ENCODE measurements at regions not wholly inside any gene's neighbourhood (a gene's known extent, or its start where the extent isn't known, plus 50 kb on each side); places are given as distances from the start of the nearest gene placed in this dataset.
"Not testable (repeated sequence)": the region's sequence is repeated elsewhere in the genome, so short reads cannot be mapped to it uniquely, and the experiment has no call there.

- ChIA-PET POLR2A (no interaction called here), CTCF (no interaction called here)
Observed at GRCh38 chr14:40010961-40011360, 578.7 kb upstream of the FBXO33 start.

DNA sequence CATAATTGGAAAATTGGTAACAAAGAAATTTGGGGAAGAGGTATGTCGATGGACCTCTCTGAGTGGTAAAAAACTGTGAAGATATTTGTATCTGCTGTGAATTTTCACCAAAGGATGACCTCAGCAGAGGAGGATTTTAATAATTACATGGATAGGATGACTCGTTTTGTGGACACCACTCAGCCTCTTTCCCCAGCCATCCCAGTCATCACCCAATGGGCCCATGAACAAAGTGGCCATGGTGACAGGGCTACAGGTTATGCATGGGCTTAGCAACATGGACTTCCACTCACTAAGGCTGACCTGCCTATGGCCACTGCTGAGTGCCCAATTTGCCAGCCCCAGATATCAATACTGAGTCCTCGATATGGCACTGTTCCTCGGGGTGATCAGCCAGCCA lies 577.5 kb upstream of the FBXO33 start:
- ATAC-seq: no peak
- no peak overlapping the region for H3K4me3 Mint-ChIP-seq
- POLR2A ChIA-PET: no interaction called here
- H3K9me3 Mint-ChIP-seq: peaks cover 4% of the 10 kb centered on the region
- CTCF ChIA-PET: no interaction called here
- H3K27ac Mint-ChIP-seq: no peak overlapping the region
- intact Hi-C loops (cut with micrococcal nuclease): no loop called here
- no peaks in the 10 kb centered on the region for H3K27me3 Mint-ChIP-seq
- H3K4me1 Mint-ChIP-seq (ENCODE audit: low read depth): no peaks in the 10 kb centered on the region
- DNase-seq: no peak
- TF ChIP-seq, protein P1, sequence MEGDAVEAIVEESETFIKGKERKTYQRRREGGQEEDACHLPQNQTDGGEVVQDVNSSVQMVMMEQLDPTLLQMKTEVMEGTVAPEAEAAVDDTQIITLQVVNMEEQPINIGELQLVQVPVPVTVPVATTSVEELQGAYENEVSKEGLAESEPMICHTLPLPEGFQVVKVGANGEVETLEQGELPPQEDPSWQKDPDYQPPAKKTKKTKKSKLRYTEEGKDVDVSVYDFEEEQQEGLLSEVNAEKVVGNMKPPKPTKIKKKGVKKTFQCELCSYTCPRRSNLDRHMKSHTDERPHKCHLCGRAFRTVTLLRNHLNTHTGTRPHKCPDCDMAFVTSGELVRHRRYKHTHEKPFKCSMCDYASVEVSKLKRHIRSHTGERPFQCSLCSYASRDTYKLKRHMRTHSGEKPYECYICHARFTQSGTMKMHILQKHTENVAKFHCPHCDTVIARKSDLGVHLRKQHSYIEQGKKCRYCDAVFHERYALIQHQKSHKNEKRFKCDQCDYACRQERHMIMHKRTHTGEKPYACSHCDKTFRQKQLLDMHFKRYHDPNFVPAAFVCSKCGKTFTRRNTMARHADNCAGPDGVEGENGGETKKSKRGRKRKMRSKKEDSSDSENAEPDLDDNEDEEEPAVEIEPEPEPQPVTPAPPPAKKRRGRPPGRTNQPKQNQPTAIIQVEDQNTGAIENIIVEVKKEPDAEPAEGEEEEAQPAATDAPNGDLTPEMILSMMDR (IDR thresholded peaks at IDR 0.05): no peak
- H3K36me3 Mint-ChIP-seq (ENCODE audit: low read depth): no peaks in the 10 kb centered on the region

More at GRCh38 chr14:40010961-40011360, 578.7 kb upstream of the FBXO33 start:
- TF ChIP-seq, protein P1 (IDR thresholded peaks at IDR 0.05): no peak
- ATAC-seq: no peak
- intact Hi-C loops (cut with micrococcal nuclease): no loop called here
- no peak for DNase-seq
- Mint-ChIP-seq H3K27ac (no peak overlapping the region), H3K9me3 (peaks cover 4% of the 10 kb centered on the region), H3K36me3 (ENCODE audit: low read depth) (no peaks in the 10 kb centered on the region), H3K4me1 (ENCODE audit: low read depth) (no peaks in the 10 kb centered on the region), H3K27me3 (no peaks in the 10 kb centered on the region), H3K4me3 (no peak overlapping the region)

DNA sequence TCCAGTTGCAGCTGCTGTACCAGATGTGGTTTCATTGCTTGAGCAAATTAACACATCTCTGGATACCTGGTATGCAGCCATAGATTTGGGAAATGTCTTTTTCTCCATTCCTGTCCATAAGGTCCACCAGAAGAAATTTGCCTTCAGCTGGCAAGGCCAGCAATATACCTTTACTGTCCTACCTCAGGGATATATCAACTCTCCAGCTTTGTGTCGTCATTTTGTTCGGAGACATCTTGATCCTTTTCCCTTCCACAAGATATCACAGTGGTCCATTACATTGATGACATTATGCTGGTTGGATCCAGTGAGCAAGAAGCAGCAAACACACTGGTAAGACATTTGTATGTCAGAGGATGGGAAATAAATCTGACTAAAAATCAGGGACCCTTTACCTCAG lies 576.1 kb upstream of the FBXO33 start:
- intact Hi-C loops (cut with micrococcal nuclease); H3K4me1 Mint-ChIP-seq (ENCODE audit: low read depth): not testable (repeated sequence)

DNA sequence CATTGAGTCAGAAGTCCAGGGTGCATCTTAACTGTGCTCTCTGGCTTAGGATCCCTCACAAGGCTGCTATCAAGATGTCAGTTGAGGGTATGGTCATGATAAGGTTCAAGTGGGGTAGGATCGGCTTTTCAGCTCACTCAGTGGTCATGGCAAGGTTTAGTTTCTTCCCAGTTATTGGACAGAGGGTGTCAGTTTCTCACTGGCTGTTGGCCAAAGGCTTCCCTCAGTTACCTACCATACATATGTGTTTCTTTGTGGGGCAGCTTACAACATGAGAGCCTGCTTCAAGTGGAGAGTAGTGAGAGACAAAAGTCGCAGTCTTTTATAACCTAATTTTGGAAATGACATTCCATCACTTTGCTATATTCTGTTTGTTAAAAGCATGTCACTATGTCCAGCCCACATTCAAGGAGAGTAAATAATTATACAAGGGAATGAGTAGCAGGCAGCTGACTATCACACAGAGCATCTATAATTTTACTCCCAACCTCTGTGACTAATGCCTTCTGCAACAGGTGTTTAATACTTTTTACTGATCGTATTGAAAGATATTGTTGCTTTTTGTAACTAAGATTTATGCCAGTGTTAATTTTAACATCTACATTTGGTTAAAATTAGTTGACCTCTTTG lies 572.8 kb upstream of the FBXO33 start:
- ATAC-seq (no peak), DNase-seq (no peak)
- Mint-ChIP-seq H3K9me3 (no peaks in the 10 kb centered on the region), H3K4me3 (no peak overlapping the region), H3K27ac (no peak overlapping the region), H3K36me3 (ENCODE audit: low read depth) (no peaks in the 10 kb centered on the region), H3K4me1 (ENCODE audit: low read depth) (no peaks in the 10 kb centered on the region), H3K27me3 (no peaks in the 10 kb centered on the region)
- ChIA-PET CTCF (no interaction called here), POLR2A (no interaction called here)
- TF ChIP-seq, protein P1 (IDR thresholded peaks at IDR 0.05): no peak
- intact Hi-C loops (cut with micrococcal nuclease): no loop called here

More for the DNA sequence above, 576.1 kb upstream of the FBXO33 start:
- H3K36me3 Mint-ChIP-seq (ENCODE audit: low read depth); H3K27me3 Mint-ChIP-seq; POLR2A ChIA-PET; DNase-seq; ATAC-seq; H3K9me3 Mint-ChIP-seq; H3K27ac Mint-ChIP-seq; H3K4me3 Mint-ChIP-seq: not testable (repeated sequence)
- CTCF ChIA-PET: interaction anchor here (1.6 kb wide), 1 partner anchor 17 kb away, joined by 3 read pairs; no protein-coding TSS in a partner anchor

DNA sequence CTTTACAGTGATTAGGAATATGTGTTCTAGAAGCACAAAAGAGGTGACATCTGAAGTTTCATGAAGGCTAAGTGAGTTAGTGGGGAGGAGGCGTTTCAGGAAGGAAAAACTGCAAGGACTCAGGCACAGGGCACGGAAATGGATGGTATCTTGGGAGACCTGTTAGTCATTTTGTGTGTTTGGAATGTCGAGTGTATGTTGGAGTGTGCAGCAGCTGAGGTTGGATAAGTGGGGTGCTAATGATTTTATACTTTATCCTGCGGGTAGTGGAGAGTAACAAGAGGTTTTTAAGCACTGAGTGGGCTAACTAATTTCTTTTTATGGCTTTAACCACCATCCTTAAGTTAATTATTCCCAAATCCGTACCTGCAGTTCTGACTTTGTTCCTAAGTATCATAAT lies 571.5 kb upstream of the FBXO33 start:
- CTCF ChIA-PET: no interaction called here
- TF ChIP-seq, protein P1 (IDR thresholded peaks at IDR 0.05): no peak
- DNase-seq (no peak), ATAC-seq (no peak)
- Mint-ChIP-seq H3K36me3 (ENCODE audit: low read depth) (no peaks in the 10 kb centered on the region), H3K4me1 (ENCODE audit: low read depth) (no peaks in the 10 kb centered on the region), H3K9me3 (peaks cover 2% of the 10 kb centered on the region), H3K4me3 (no peak overlapping the region), H3K27ac (no peak overlapping the region), H3K27me3 (no peaks in the 10 kb centered on the region)
- POLR2A ChIA-PET: interaction anchor here (0.9 kb wide), 1 partner anchor 9 kb away, joined by 3 read pairs; no protein-coding TSS in a partner anchor
- intact Hi-C loops (cut with micrococcal nuclease): no loop called here
